ENCODE measurements at regions not wholly inside any gene's neighbourhood (a gene's known extent, or its start where the extent isn't known, plus 50 kb on each side); places are given as distances from the start of the nearest gene placed in this dataset.

DNA sequence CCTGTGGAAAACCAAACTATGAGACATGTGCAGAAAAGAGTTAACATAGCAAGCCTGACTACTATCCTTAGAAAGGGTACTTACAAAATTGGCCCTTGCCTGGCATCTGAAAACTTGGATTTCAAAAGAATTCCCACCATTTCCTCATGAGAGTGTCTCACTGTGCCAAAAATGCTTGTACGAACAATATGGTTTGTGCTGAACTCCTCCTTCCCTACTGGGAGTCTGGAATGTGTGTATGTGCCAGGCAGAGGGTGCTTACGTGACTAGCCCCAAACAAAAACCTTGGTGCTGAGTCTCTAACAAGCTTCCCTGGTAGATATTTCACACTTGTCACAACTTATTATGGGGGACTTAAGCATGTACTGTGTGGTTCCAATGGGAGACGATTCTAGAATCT, 81.7 kb upstream of the GIMD1 start:
- no peak overlapping the region for H3K9ac ChIP-seq (ENCODE audit: low read length in 2 of 2)
- H3K4me3 ChIP-seq (ENCODE audit: low read length in 2 of 2), result no peak overlapping the region
- H3K36me3 ChIP-seq (ENCODE audit: control insufficient read depth in 2 of 2, insufficient read depth in 2 of 2, low read length in 2 of 2), result no peaks in the 10 kb centered on the region
- H3K27me3 ChIP-seq (ENCODE audit: control insufficient read depth in 1 of 2, insufficient read depth in 2 of 2, low read length in 2 of 2), result no peaks in the 10 kb centered on the region
- H3K4me1 ChIP-seq (ENCODE audit: control insufficient read depth, insufficient read depth, low read length), result no peaks in the 10 kb centered on the region
- no peaks in the 10 kb centered on the region for H3K9me3 ChIP-seq (ENCODE audit: control insufficient read depth in 2 of 2, low read length in 2 of 2)
- no peak overlapping the region for H3K27ac ChIP-seq (ENCODE audit: low read length)

DNA sequence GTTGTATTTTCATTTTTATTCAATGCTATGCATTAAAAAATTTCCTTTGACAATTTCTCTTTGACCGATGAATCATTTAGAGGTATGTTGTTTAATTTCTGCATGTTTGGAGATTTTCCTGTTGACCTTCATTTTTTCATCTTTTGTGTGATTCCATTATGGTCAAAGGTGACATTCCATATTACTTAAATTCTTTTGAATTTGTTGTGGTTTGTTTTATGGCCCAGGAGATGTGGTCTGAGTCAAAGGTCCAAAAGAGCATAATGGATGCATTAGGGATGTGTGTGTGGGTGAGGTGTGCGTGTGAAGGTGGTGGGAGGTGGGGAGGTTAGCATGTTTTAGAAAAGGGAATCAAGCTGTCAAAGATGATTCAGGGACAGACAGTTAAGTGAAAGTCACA, 76.0 kb upstream of the GIMD1 start:
- H3K9me3 ChIP-seq (ENCODE audit: control insufficient read depth in 2 of 2, low read length in 2 of 2), result no peaks in the 10 kb centered on the region

DNA sequence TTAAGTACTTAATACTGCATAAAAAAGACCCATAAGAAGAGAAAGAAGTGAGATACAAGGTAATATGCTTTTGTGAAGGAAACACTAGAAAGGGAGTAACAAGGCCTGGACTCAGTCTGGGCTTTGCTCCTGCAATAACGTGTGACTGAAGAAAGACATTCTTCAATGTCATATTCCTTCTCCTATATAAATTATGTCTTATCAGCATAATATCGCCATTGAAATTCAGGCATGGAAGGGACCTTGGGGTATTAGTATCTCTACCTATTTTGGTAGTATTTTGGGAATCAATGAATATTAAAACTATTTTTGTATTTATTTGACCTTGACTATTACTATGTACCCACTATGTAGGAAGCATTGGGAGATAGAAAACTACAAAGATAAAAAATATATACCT, 62.2 kb upstream of the GIMD1 start:
- Histone ChIP-seq H3K36me3 (ENCODE audit: control insufficient read depth in 2 of 2, insufficient read depth in 2 of 2, low read length in 2 of 2) (no peaks in the 10 kb centered on the region), H3K9ac (ENCODE audit: low read length in 2 of 2) (no peak overlapping the region), H3K4me3 (ENCODE audit: low read length in 2 of 2) (no peak overlapping the region), H3K27me3 (ENCODE audit: control insufficient read depth in 1 of 2, insufficient read depth in 2 of 2, low read length in 2 of 2) (no peaks in the 10 kb centered on the region), H3K27ac (ENCODE audit: low read length) (no peak overlapping the region), H3K4me1 (ENCODE audit: control insufficient read depth, insufficient read depth, low read length) (no peaks in the 10 kb centered on the region), H3K9me3 (ENCODE audit: control insufficient read depth in 2 of 2, low read length in 2 of 2) (no peaks in the 10 kb centered on the region)

More for the DNA sequence above, 76.0 kb upstream of the GIMD1 start:
- no peak overlapping the region for H3K27ac ChIP-seq (ENCODE audit: low read length)
- H3K36me3 ChIP-seq (ENCODE audit: control insufficient read depth in 2 of 2, insufficient read depth in 2 of 2, low read length in 2 of 2), result no peaks in the 10 kb centered on the region
- H3K27me3 ChIP-seq (ENCODE audit: control insufficient read depth in 1 of 2, insufficient read depth in 2 of 2, low read length in 2 of 2), result no peaks in the 10 kb centered on the region
- no peaks in the 10 kb centered on the region for H3K4me1 ChIP-seq (ENCODE audit: control insufficient read depth, insufficient read depth, low read length)
- no peak overlapping the region for H3K4me3 ChIP-seq (ENCODE audit: low read length in 2 of 2)
- no peak overlapping the region for H3K9ac ChIP-seq (ENCODE audit: low read length in 2 of 2)

GRCh38 chr4:106429885-106430284, 61.3 kb upstream of the GIMD1 start:
- Histone ChIP-seq H3K36me3 (ENCODE audit: control insufficient read depth in 2 of 2, insufficient read depth in 2 of 2, low read length in 2 of 2) (no peaks in the 10 kb centered on the region), H3K9me3 (ENCODE audit: control insufficient read depth in 2 of 2, low read length in 2 of 2) (no peaks in the 10 kb centered on the region), H3K4me1 (ENCODE audit: control insufficient read depth, insufficient read depth, low read length) (no peaks in the 10 kb centered on the region), H3K27me3 (ENCODE audit: control insufficient read depth in 1 of 2, insufficient read depth in 2 of 2, low read length in 2 of 2) (no peaks in the 10 kb centered on the region), H3K27ac (ENCODE audit: low read length) (no peak overlapping the region), H3K9ac (ENCODE audit: low read length in 2 of 2) (no peak overlapping the region), H3K4me3 (ENCODE audit: low read length in 2 of 2) (no peak overlapping the region)

DNA sequence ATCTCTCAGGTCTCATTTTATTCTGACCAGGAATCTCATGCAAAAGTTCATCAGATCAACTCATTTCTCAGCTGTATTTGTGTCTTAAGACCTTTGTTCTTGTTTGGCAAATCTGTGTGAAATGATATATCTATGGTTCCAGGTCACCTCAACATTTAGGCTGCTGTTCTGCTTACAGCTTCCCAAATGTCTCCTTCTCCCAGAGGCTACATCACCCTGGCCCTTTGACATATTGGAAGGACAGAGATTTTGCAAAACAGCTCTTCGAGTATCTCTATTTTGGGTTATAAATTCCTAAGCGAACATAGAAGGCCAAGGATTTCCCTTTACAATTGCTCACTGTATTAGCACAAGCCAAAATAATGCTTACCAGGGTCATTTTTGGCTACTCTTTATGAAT, 57.5 kb upstream of the GIMD1 start:
- Histone ChIP-seq H3K36me3 (ENCODE audit: control insufficient read depth in 2 of 2, insufficient read depth in 2 of 2, low read length in 2 of 2) (no peaks in the 10 kb centered on the region), H3K4me3 (ENCODE audit: low read length in 2 of 2) (no peak overlapping the region), H3K9ac (ENCODE audit: low read length in 2 of 2) (no peak overlapping the region), H3K9me3 (ENCODE audit: control insufficient read depth in 2 of 2, low read length in 2 of 2) (no peaks in the 10 kb centered on the region), H3K27ac (ENCODE audit: low read length) (no peak overlapping the region), H3K4me1 (ENCODE audit: control insufficient read depth, insufficient read depth, low read length) (no peaks in the 10 kb centered on the region), H3K27me3 (ENCODE audit: control insufficient read depth in 1 of 2, insufficient read depth in 2 of 2, low read length in 2 of 2) (no peaks in the 10 kb centered on the region)

- Histone ChIP-seq H3K27me3 (ENCODE audit: control insufficient read depth in 1 of 2, insufficient read depth in 2 of 2, low read length in 2 of 2) (no peaks in the 10 kb centered on the region), H3K27ac (ENCODE audit: low read length) (no peak overlapping the region), H3K9ac (ENCODE audit: low read length in 2 of 2) (no peak overlapping the region), H3K4me3 (ENCODE audit: low read length in 2 of 2) (no peak overlapping the region), H3K4me1 (ENCODE audit: control insufficient read depth, insufficient read depth, low read length) (no peaks in the 10 kb centered on the region), H3K9me3 (ENCODE audit: control insufficient read depth in 2 of 2, low read length in 2 of 2) (no peaks in the 10 kb centered on the region), H3K36me3 (ENCODE audit: control insufficient read depth in 2 of 2, insufficient read depth in 2 of 2, low read length in 2 of 2) (no peaks in the 10 kb centered on the region)
Measured at GRCh38 chr4:106425576-106425975, 57.0 kb upstream of the GIMD1 start.

- Histone ChIP-seq H3K4me1 (ENCODE audit: control insufficient read depth, insufficient read depth, low read length) (no peaks in the 10 kb centered on the region), H3K9ac (ENCODE audit: low read length in 2 of 2) (no peak overlapping the region), H3K27ac (ENCODE audit: low read length) (no peak overlapping the region), H3K9me3 (ENCODE audit: control insufficient read depth in 2 of 2, low read length in 2 of 2) (no peaks in the 10 kb centered on the region), H3K36me3 (ENCODE audit: control insufficient read depth in 2 of 2, insufficient read depth in 2 of 2, low read length in 2 of 2) (no peaks in the 10 kb centered on the region), H3K27me3 (ENCODE audit: control insufficient read depth in 1 of 2, insufficient read depth in 2 of 2, low read length in 2 of 2) (no peaks in the 10 kb centered on the region), H3K4me3 (ENCODE audit: low read length in 2 of 2) (no peak overlapping the region)
Measured at GRCh38 chr4:106424426-106424825, 55.8 kb upstream of the GIMD1 start.

DNA sequence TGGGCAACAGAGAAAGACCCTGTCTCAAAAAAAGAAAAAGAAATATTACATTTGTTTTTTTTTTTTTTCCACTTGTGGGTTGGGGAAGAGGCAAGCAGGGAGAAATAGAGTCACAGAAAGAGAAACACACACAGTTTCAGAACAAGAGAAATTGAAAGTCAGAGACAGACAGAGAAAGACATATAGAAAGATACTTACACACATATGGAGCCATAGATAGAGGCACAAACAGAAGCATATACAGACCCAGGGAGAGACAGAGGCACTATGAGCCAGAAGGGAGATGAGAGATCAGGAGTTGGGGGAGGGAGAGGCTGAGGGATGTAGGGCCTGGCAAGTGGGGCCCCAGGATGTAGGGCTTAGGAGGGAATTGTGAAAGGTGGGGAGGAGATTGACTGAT, 55.2 kb upstream of the GIMD1 start:
- Histone ChIP-seq H3K27me3 (ENCODE audit: control insufficient read depth in 1 of 2, insufficient read depth in 2 of 2, low read length in 2 of 2) (no peaks in the 10 kb centered on the region), H3K4me1 (ENCODE audit: control insufficient read depth, insufficient read depth, low read length) (no peaks in the 10 kb centered on the region), H3K36me3 (ENCODE audit: control insufficient read depth in 2 of 2, insufficient read depth in 2 of 2, low read length in 2 of 2) (no peaks in the 10 kb centered on the region), H3K27ac (ENCODE audit: low read length) (no peak overlapping the region), H3K4me3 (ENCODE audit: low read length in 2 of 2) (no peak overlapping the region), H3K9ac (ENCODE audit: low read length in 2 of 2) (no peak overlapping the region), H3K9me3 (ENCODE audit: control insufficient read depth in 2 of 2, low read length in 2 of 2) (no peaks in the 10 kb centered on the region)

DNA sequence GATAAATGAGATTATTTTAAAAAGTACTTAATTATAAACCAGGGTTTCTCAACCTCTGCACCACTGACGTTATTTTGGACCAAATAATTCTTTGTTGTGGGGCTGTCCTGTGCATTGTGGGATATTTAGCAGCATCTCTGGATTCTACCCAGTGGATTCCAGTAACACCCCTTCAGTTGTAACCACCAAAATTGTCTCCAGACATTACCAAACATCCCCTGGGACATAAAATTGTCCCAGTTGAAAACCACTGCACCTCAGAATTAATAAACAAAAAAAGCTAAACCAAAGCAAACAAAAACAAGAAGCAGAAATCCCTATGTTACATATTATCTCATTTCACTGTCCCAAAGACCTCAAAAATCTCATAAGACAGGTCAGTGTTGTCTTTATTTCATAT, 54.2 kb upstream of the GIMD1 start:
- Histone ChIP-seq H3K9ac (ENCODE audit: low read length in 2 of 2) (no peak overlapping the region), H3K4me1 (ENCODE audit: control insufficient read depth, insufficient read depth, low read length) (no peaks in the 10 kb centered on the region)

GRCh38 chr4:106421441-106422296, 53.1 kb upstream of the GIMD1 start:
- no peak overlapping the region for H3K9ac ChIP-seq (ENCODE audit: low read length in 2 of 2)
- H3K4me1 ChIP-seq (ENCODE audit: control insufficient read depth, insufficient read depth, low read length), result no peaks in the 10 kb centered on the region
- H3K27ac ChIP-seq (ENCODE audit: low read length), result no peak overlapping the region
- H3K27me3 ChIP-seq (ENCODE audit: control insufficient read depth in 1 of 2, insufficient read depth in 2 of 2, low read length in 2 of 2), result no peaks in the 10 kb centered on the region
- H3K4me3 ChIP-seq (ENCODE audit: low read length in 2 of 2), result no peak overlapping the region
- H3K9me3 ChIP-seq (ENCODE audit: control insufficient read depth in 2 of 2, low read length in 2 of 2), result no peaks in the 10 kb centered on the region
- H3K36me3 ChIP-seq (ENCODE audit: control insufficient read depth in 2 of 2, insufficient read depth in 2 of 2, low read length in 2 of 2), result no peaks in the 10 kb centered on the region

More for the DNA sequence above, 54.2 kb upstream of the GIMD1 start:
- no peaks in the 10 kb centered on the region for H3K36me3 ChIP-seq (ENCODE audit: control insufficient read depth in 2 of 2, insufficient read depth in 2 of 2, low read length in 2 of 2)
- no peak overlapping the region for H3K4me3 ChIP-seq (ENCODE audit: low read length in 2 of 2)
- no peaks in the 10 kb centered on the region for H3K9me3 ChIP-seq (ENCODE audit: control insufficient read depth in 2 of 2, low read length in 2 of 2)
- no peaks in the 10 kb centered on the region for H3K27me3 ChIP-seq (ENCODE audit: control insufficient read depth in 1 of 2, insufficient read depth in 2 of 2, low read length in 2 of 2)
- H3K27ac ChIP-seq (ENCODE audit: low read length), result no peak overlapping the region

DNA sequence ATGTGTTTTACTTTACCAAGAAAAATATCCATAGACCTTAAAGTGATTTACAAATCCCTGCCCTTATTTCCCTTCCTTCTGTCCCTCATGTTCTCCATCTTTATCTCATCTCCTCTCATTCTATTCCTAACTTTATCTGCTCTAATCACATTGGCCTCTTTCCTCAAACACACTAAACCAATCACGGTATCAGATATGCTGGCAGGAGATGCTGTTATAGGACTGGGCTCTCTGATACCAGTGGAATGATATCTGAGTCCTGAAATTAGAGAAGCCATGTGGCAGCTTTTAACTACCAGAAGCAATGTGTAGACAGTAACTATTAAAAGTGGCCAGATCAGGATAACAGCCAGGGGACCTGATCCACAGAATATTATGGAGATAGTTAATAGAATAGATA, 49.9 kb upstream of the GIMD1 start:
- H3K36me3 ChIP-seq (ENCODE audit: control insufficient read depth in 2 of 2, insufficient read depth in 2 of 2, low read length in 2 of 2), result no peaks in the 10 kb centered on the region
- H3K9ac ChIP-seq (ENCODE audit: low read length in 2 of 2), result no peak overlapping the region
- no peaks in the 10 kb centered on the region for H3K9me3 ChIP-seq (ENCODE audit: control insufficient read depth in 2 of 2, low read length in 2 of 2)
- H3K27me3 ChIP-seq (ENCODE audit: control insufficient read depth in 1 of 2, insufficient read depth in 2 of 2, low read length in 2 of 2), result no peaks in the 10 kb centered on the region
- no peak overlapping the region for H3K4me3 ChIP-seq (ENCODE audit: low read length in 2 of 2)
- no peaks in the 10 kb centered on the region for H3K4me1 ChIP-seq (ENCODE audit: control insufficient read depth, insufficient read depth, low read length)
- H3K27ac ChIP-seq (ENCODE audit: low read length), result no peak overlapping the region
